HCT116 (cell line): ENCODE measurements at regions not wholly inside any gene's neighbourhood (a gene's known extent, or its start where the extent isn't known, plus 50 kb on each side); places are given as distances from the start of the nearest gene placed in this dataset.

Source experiments
- ATF3 ChIP-seq: IDR thresholded peaks from 2 replicates; pipeline ENCODE4 v1.6.1; 2012
- EZH2phosphoT487 ChIP-seq: fragments of 200-600 bp; IDR thresholded peaks from 2 replicates; pipeline ENCODE4 v1.6.1; 2018; ENCODE audit warnings: antibody characterized with exemption, borderline replicate concordance
- POLR2A ChIP-seq: IDR thresholded peaks from 2 replicates; pipeline ENCODE4 v1.7.0; 2011; ENCODE audit warnings: borderline replicate concordance; ENCODE audit not compliant: insufficient read depth, insufficient read length; ENCODE audit errors: extremely low read depth
- TF ChIP-seq, protein P1 (sequence below), 3 experiments: fragments of 200-600 bp in 1 of 3; sonication (generic) in 1 of 3; IDR thresholded peaks in 2 of 3; conservative IDR thresholded peaks in 1 of 3; 2 replicates each; pipeline ENCODE4 v1.5.1; 2012 to 2017; ENCODE audit warnings: low read depth in 2 of 3, low read length in 2 of 3, antibody characterized with exemption in 1 of 3, borderline replicate concordance in 1 of 3, control low read depth in 1 of 3, mild to moderate bottlenecking in 1 of 3, mixed read lengths in 1 of 3, mixed run types in 1 of 3, moderate library complexity in 1 of 3; ENCODE audit not compliant: insufficient read depth in 1 of 3

DNA sequence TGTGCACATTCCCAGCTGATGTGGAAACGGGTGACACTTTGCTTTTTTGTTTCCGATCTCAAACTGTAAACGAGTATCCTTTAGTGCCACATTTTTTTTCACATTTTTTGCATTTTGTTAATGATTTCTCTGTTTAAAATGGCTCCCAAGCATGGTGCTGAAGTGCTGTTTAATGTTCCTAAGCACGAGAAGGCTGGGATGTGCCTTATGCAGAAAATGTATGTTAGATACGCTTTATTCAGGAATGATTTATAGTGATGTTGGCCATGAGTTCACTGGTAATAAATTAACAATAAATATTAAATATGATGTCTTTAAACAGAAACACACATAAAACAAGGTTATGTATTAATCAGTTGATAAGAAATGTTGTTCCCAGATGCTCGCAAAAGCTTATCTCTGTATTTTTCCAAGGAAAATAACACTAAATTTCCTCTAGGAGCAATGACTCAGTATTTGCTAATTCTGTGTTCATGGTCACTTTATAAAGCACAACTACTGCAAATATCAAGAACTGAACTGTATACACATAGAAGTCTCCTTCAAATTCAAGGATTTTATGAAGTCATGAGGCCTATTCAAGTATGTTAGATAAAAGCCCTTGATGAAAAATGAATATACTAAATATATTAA, 305.9 kb upstream of the SMIM30 start:
- no peak for TF ChIP-seq POLR2A
- TF ChIP-seq, protein P1, sequence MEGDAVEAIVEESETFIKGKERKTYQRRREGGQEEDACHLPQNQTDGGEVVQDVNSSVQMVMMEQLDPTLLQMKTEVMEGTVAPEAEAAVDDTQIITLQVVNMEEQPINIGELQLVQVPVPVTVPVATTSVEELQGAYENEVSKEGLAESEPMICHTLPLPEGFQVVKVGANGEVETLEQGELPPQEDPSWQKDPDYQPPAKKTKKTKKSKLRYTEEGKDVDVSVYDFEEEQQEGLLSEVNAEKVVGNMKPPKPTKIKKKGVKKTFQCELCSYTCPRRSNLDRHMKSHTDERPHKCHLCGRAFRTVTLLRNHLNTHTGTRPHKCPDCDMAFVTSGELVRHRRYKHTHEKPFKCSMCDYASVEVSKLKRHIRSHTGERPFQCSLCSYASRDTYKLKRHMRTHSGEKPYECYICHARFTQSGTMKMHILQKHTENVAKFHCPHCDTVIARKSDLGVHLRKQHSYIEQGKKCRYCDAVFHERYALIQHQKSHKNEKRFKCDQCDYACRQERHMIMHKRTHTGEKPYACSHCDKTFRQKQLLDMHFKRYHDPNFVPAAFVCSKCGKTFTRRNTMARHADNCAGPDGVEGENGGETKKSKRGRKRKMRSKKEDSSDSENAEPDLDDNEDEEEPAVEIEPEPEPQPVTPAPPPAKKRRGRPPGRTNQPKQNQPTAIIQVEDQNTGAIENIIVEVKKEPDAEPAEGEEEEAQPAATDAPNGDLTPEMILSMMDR (IDR thresholded peaks at IDR 0.05 in 2 of 3, conservative IDR thresholded peaks at IDR 0.05 in 1 of 3; ENCODE audit: borderline replicate concordance in 1 of 3, insufficient read depth in 1 of 3, low read depth in 2 of 3, low read length in 2 of 3) = no peak
- TF ChIP-seq EZH2phosphoT487 = no peak
- no peak for TF ChIP-seq ATF3
